B cell (primary cell): ENCODE measurements at regions not wholly inside any gene's neighbourhood (a gene's known extent, or its start where the extent isn't known, plus 50 kb on each side); places are given as distances from the start of the nearest gene placed in this dataset.

Source experiments
- ATAC-seq: fragments of 200-7000 bp; cut with Tn5 transposase; one replicate; pipeline ENCODE4 v1.10.0; 2021; ENCODE audit warnings: low read depth, mild to moderate bottlenecking, moderate number of reproducible peaks, moderate library complexity
- CTCF ChIA-PET: fragments of 350-600 bp; sonication (Branson Sonifier 250); formaldehyde crosslinking; loops from one replicate; lab custom pipeline; 2021; ENCODE audit warnings: antibody characterized with exemption, inconsistent platforms; lab: Charles Lee
- POLR2A ChIA-PET: fragments of 350-600 bp; sonication (Branson Sonifier 250); formaldehyde crosslinking; loops from one replicate; lab custom pipeline; 2021; ENCODE audit warnings: antibody characterized with exemption; lab: Charles Lee
- DNase-seq: peaks from one replicate; pipeline ENCODE4 v3.0.0; 2013
- H2AFZ ChIP-seq: 2 replicates; pipeline ENCODE4 v1.6.1; 2012; ENCODE audit warnings: mild to moderate bottlenecking, low read depth, low read length; ENCODE audit not compliant: insufficient read depth, poor library complexity, severe bottlenecking
- H3K27ac ChIP-seq, 2 donors: 1 replicate in 1 of 2; 2 replicates in 1 of 2; pipeline ENCODE4 v1.5.1; 2012 to 2013; ENCODE audit warnings: low read length in 2 of 2, mild to moderate bottlenecking in 2 of 2, moderate library complexity in 1 of 2
- H3K27me3 ChIP-seq, 4 experiments: fragments of 200-600 bp in 1 of 4; sonication (generic) in 1 of 4; replicated peaks in 1 of 4; 1 replicate in 2 of 4; 2 replicates in 2 of 4; pipeline versions ENCODE4 v1.6.1 to v1.7.0; 2013 to 2016; ENCODE audit warnings: low read length in 3 of 4, mild to moderate bottlenecking in 2 of 4, mixed read lengths in 1 of 4, moderate library complexity in 1 of 4; ENCODE audit not compliant: insufficient read depth in 4 of 4, control insufficient read depth in 3 of 4; ENCODE audit errors: control extremely low read depth in 1 of 4
- H3K36me3 ChIP-seq, 2 experiments: replicated peaks in 1 of 2; 1 replicate in 1 of 2; 2 replicates in 1 of 2; pipeline versions ENCODE4 v1.6.1 to v1.7.1; 2013; ENCODE audit warnings: low read length in 1 of 2; ENCODE audit not compliant: insufficient read depth in 2 of 2, control insufficient read depth in 1 of 2; ENCODE audit errors: control extremely low read depth in 1 of 2, extremely low read depth in 1 of 2
- H3K4me1 ChIP-seq, 2 donors: fragments of 200-600 bp in 1 of 2; sonication (generic) in 1 of 2; 1 replicate in 1 of 2; 2 replicates in 1 of 2; pipeline versions ENCODE4 v1.5.1 to v1.6.1; 2013 to 2017; ENCODE audit warnings: low read length in 2 of 2; ENCODE audit not compliant: control insufficient read depth in 2 of 2, insufficient read depth in 2 of 2
- H3K4me2 ChIP-seq: replicated peaks from 2 replicates; pipeline ENCODE3; 2012; ENCODE audit warnings: mild to moderate bottlenecking, low read depth, low read length; ENCODE audit not compliant: poor library complexity, severe bottlenecking
- H3K4me3 ChIP-seq, 5 experiments: fragments of 200-600 bp in 1 of 5; sonication (generic) in 1 of 5; 1 replicate in 3 of 5; 2 replicates in 2 of 5; pipeline versions ENCODE4 v1.5.1 to v1.7.0; 2011 to 2016; ENCODE audit warnings: low read length in 4 of 5, mild to moderate bottlenecking in 4 of 5, low read depth in 2 of 5, control low read depth in 1 of 5, moderate library complexity in 1 of 5; ENCODE audit not compliant: insufficient read depth in 1 of 5; ENCODE audit errors: control extremely low read depth in 1 of 5, extremely low read depth in 1 of 5
- H3K79me2 ChIP-seq: fragments of 200-600 bp; sonication (generic); one replicate; pipeline ENCODE4 v1.6.0; 2016; ENCODE audit warnings: low read length; ENCODE audit not compliant: control insufficient read depth, insufficient read depth
- H3K9ac ChIP-seq: fragments of 200-600 bp; sonication (generic); 2 replicates; pipeline ENCODE4 v1.6.1; 2017; ENCODE audit warnings: mild to moderate bottlenecking, low read length, moderate library complexity
- H3K9me3 ChIP-seq, 3 donors: one replicate each; pipeline versions ENCODE4 v1.6.1 to v1.7.1; 2013; ENCODE audit warnings: low read length in 2 of 3; ENCODE audit not compliant: control insufficient read depth in 2 of 3, insufficient read depth in 1 of 3; ENCODE audit errors: control extremely low read depth in 1 of 3
- H4K20me1 ChIP-seq: 2 replicates; pipeline ENCODE4 v1.6.0; 2012; ENCODE audit warnings: mild to moderate bottlenecking, low read length; ENCODE audit not compliant: insufficient read depth, control insufficient read depth, poor library complexity, severe bottlenecking
- H3K27ac Mint-ChIP-seq: one replicate; pipeline ENCODE4 v1.8.0; 2021; ENCODE audit warnings: mixed read lengths
- H3K27me3 Mint-ChIP-seq: one replicate; pipeline ENCODE4 v1.8.0; 2021; ENCODE audit warnings: mixed read lengths
- H3K4me1 Mint-ChIP-seq: one replicate; pipeline ENCODE4 v1.8.0; 2021; ENCODE audit warnings: mixed read lengths
- H3K4me3 Mint-ChIP-seq: one replicate; pipeline ENCODE4 v1.8.0; 2021; ENCODE audit warnings: mixed read lengths
- H3K9me3 Mint-ChIP-seq: one replicate; pipeline ENCODE4 v1.8.0; 2022; ENCODE audit warnings: mixed read lengths; ENCODE audit not compliant: insufficient read depth
- EZH2 ChIP-seq: IDR thresholded peaks from 2 replicates; pipeline ENCODE4 v1.6.1; 2012; ENCODE audit warnings: borderline replicate concordance, low read depth, mild to moderate bottlenecking, moderate library complexity, low read length; ENCODE audit not compliant: insufficient read depth, poor library complexity, severe bottlenecking
- WGBS: methylation state at CpG from one replicate; pipeline ENCODE4 v1.1.5; 2013; ENCODE audit warnings: missing lambda C conversion rate; ENCODE audit not compliant: insufficient coverage; 5-methylcytosine and 5-hydroxymethylcytosine counted together
- intact Hi-C: fragments of 100-400 bp; cut with micrococcal nuclease; formaldehyde crosslinking; loops from one replicate; pipeline ENCODE4 v1.10.0; 2022
- TF ChIP-seq, protein P1 (sequence below): fragments of 200-600 bp; IDR thresholded peaks from one replicate; pipeline ENCODE4 v1.8.0; 2022; ENCODE audit warnings: antibody characterized with exemption, mild to moderate bottlenecking

DNA sequence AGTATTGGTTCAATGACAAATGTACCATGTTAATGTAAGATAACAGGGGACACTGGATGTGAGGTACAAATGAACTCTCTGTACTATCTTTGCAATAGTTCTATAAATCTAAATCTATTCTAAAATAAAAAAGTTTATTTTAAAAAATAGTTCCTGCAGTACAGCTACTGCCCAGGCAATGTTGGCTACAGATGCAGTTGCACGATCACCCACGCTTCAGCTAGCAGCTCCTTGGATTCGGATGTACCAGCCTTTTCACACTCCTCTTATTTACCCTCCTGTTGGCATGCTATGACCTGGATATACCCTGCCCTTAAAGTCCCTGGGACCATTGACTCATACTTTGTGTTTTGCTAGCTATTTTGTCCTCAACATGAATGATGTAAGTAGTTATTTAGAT is 185.4 kb upstream of the SMARCA2 start:
- ChIA-PET POLR2A (no interaction called here), CTCF (no interaction called here)
- no peaks in the 10 kb centered on the region for H3K4me1 ChIP-seq
- DNase-seq, result no peak
- H3K27ac ChIP-seq, result no peak overlapping the region
- no peaks in the 10 kb centered on the region for H3K9me3 ChIP-seq
- no peak overlapping the region for H3K4me3 ChIP-seq
- 78% methylated on average over 3 of the region's 3 CpGs for WGBS
- no peaks in the 10 kb centered on the region for H3K79me2 ChIP-seq
- no peak overlapping the region for H2AFZ ChIP-seq
- H3K4me2 ChIP-seq, result no peak overlapping the region
- intact Hi-C loops, result no loop called here
- H3K9ac ChIP-seq, result no peak overlapping the region
- H4K20me1 ChIP-seq, result no peaks in the 10 kb centered on the region
- H3K9me3 Mint-ChIP-seq, result no peaks in the 10 kb centered on the region
- H3K27ac Mint-ChIP-seq, result no peak overlapping the region
- H3K4me1 Mint-ChIP-seq, result no peaks in the 10 kb centered on the region
- H3K36me3 ChIP-seq, result no peaks in the 10 kb centered on the region
- ATAC-seq, result no peak
- H3K27me3 ChIP-seq, result peaks cover 0 to 6% (median 0%) of the 10 kb centered on the region in 4 experiments
- H3K4me3 Mint-ChIP-seq, result no peak overlapping the region
- H3K27me3 Mint-ChIP-seq, result peaks cover 25% of the 10 kb centered on the region
- no peak for TF ChIP-seq EZH2
- TF ChIP-seq, protein P1, sequence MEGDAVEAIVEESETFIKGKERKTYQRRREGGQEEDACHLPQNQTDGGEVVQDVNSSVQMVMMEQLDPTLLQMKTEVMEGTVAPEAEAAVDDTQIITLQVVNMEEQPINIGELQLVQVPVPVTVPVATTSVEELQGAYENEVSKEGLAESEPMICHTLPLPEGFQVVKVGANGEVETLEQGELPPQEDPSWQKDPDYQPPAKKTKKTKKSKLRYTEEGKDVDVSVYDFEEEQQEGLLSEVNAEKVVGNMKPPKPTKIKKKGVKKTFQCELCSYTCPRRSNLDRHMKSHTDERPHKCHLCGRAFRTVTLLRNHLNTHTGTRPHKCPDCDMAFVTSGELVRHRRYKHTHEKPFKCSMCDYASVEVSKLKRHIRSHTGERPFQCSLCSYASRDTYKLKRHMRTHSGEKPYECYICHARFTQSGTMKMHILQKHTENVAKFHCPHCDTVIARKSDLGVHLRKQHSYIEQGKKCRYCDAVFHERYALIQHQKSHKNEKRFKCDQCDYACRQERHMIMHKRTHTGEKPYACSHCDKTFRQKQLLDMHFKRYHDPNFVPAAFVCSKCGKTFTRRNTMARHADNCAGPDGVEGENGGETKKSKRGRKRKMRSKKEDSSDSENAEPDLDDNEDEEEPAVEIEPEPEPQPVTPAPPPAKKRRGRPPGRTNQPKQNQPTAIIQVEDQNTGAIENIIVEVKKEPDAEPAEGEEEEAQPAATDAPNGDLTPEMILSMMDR, result no peak

DNA sequence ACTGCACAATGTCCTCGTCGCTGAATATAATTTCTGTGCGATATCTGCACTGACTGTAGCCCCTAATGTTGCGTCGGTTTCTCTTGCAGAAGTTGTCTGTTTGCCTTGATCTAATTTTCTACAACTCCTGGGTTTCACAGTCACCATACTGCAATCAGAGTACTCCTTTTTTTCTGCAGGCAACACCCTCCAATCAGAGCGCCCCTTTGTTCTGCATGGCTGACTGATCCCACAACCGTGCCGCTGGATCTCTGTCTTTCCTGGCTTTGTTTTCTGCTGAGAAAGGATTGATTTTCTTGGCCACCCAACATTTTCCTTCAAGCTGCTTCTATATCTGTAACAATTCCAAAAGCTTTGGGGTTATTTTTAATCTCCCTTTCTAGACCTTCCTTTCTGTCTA is 182.2 kb upstream of the SMARCA2 start:
- WGBS, result 73% methylated on average over 8 of the region's 8 CpGs
- Mint-ChIP-seq H3K27me3 (peaks cover 7% of the 10 kb centered on the region), H3K4me1 (no peaks in the 10 kb centered on the region), H3K27ac (no peak overlapping the region), H3K4me3 (no peak overlapping the region), H3K9me3 (no peaks in the 10 kb centered on the region)
- TF ChIP-seq, protein P1, result no peak
- no peak for TF ChIP-seq EZH2
- Histone ChIP-seq H3K4me1 (no peaks in the 10 kb centered on the region), H3K27me3 (no peaks in the 10 kb centered on the region), H3K79me2 (no peaks in the 10 kb centered on the region), H2AFZ (no peak overlapping the region), H3K4me3 (no peak overlapping the region), H3K27ac (no peak overlapping the region), H3K4me2 (no peak overlapping the region), H4K20me1 (no peaks in the 10 kb centered on the region), H3K9ac (no peak overlapping the region), H3K9me3 (no peaks in the 10 kb centered on the region), H3K36me3 (no peaks in the 10 kb centered on the region)
- ChIA-PET POLR2A (no interaction called here), CTCF (no interaction called here)
- intact Hi-C loops, result no loop called here
- no peak for ATAC-seq
- no peak for DNase-seq
